ENCODE measurements at regions not wholly inside any gene's neighbourhood (a gene's known extent, or its start where the extent isn't known, plus 50 kb on each side); places are given as distances from the start of the nearest gene placed in this dataset.

GRCh38 chr1:244915736-244916135 lies 51.4 kb upstream of the HNRNPU start:
- Histone ChIP-seq H3K27ac (no peak overlapping the region), H3K4me3 (no peak overlapping the region), H3K9me3 (no peaks in the 10 kb centered on the region), H3K36me3 (no peaks in the 10 kb centered on the region), H3K4me1 (peaks cover 7% of the 10 kb centered on the region), H3K27me3 (peaks cover under 1% of the 10 kb centered on the region)
- no peak for ATAC-seq
- TF ChIP-seq CTCF (IDR thresholded peaks at IDR 0.05) = no peak
- no peak for DNase-seq
- intact Hi-C loops (cut with DNase I) = no loop called here

GRCh38 chr1:244914761-244915160 lies 50.4 kb upstream of the HNRNPU start:
- H3K27me3 ChIP-seq = no peaks in the 10 kb centered on the region
- no peak for ATAC-seq
- no peaks in the 10 kb centered on the region for H3K9me3 ChIP-seq
- H3K4me3 ChIP-seq = no peak overlapping the region
- intact Hi-C loops (cut with DNase I) = no loop called here
- peaks cover 7% of the 10 kb centered on the region for H3K4me1 ChIP-seq
- no peak overlapping the region for H3K27ac ChIP-seq
- TF ChIP-seq CTCF (IDR thresholded peaks at IDR 0.05) = no peak
- DNase-seq = no peak
- H3K36me3 ChIP-seq = no peaks in the 10 kb centered on the region
